Activated CD4-positive, alpha-beta T cell treated with anti-CD3 and anti-CD28 coated beads, Interleukin-2, amount 50 U/mL, for 24 hours (primary cell): ENCODE measurements at regions not wholly inside any gene's neighbourhood (a gene's known extent, or its start where the extent isn't known, plus 50 kb on each side); places are given as distances from the start of the nearest gene placed in this dataset.
"Not testable (repeated sequence)": the region's sequence is repeated elsewhere in the genome, so short reads cannot be mapped to it uniquely, and the experiment has no call there.

ENCODE experiments used
- DNase-seq, 2 donors: peaks; one replicate each; pipeline ENCODE4 v3.0.0-alpha.2; 2020; ENCODE audit warnings: low read depth in 1 of 2, low spot score in 1 of 2

GRCh38 chr6:121904559-121904958, 469.1 kb downstream of the GJA1 start:
- DNase-seq: no peak

DNA sequence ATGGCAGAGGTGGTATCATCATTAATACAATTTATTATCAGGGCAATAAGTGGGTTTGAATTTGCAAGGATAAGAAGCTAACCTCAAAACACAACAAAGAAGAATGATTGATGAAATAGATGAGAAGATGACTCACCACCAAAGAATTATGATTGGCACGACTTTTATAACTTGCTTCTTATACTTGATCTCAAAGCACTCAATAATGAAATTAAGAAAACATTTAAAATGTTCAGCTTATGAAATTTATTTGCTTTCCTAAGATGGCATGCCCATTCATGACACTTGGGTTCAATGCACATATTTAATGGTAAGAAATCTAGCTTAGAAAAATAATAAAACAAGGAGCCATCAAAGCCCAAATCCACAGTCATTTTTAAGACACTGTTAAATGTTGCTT, 477.5 kb downstream of the GJA1 start:
- DNase-seq: no peak

GRCh38 chr6:121917263-121917829, 481.9 kb downstream of the GJA1 start:
- DNase-seq: no peak

GRCh38 chr6:121917834-121918559, 481.5 kb upstream of the HSF2 start:
- no peak for DNase-seq

DNA sequence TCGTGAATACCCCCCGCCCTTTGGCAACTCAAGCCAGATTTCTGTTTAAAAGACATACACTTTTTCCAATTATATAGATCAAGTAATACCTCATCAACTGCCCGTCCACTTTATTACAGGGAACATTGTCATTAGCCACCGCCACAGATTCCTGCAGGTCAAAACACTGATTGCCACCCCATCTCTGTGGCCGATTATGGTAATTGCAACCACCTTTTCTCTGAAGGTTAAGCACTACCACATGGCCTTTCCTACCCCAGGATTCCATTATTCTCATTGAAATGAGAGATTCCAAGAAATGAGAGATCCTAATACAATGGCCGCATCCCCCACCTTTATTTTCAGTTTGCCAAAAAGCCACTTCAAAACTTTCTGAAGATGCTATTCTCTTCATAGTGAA, 478.8 kb upstream of the HSF2 start:
- DNase-seq: no peak

GRCh38 chr6:121925024-121925423, 474.4 kb upstream of the HSF2 start:
- DNase-seq: no peak

DNA sequence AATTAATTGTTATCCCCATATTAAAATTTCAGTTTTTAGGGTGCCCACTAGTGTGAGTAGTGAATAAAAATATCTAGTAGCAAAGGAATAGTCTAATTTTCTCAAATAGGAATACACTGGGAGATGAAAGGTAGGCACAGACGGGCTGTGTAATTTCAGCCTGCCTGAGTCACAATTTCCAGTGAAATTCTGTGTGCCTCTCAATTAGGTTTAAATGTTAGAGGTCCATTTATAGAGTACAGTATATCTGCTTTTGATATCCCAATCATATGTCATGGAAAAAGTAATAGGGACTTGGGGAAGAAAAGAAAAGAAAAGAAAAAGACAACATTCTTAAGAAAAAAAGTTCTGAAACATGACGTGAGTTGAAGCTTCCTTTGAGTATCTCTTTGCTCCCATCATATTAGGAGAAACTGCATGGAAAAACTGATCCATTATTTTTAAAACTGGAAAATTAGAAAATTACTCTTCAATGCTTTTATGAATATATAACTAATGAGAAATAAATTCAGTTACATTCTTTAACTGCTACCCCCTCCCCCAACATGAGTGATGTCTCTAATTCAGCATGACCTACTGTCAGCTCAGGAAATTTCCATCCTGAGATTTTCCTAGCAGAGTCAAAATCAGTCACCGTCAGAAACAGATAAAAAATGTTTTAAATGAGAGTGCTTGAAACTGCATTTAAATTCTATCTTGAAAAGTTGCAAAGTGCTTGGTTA, 473.8 kb upstream of the HSF2 start:
- no peak for DNase-seq

DNA sequence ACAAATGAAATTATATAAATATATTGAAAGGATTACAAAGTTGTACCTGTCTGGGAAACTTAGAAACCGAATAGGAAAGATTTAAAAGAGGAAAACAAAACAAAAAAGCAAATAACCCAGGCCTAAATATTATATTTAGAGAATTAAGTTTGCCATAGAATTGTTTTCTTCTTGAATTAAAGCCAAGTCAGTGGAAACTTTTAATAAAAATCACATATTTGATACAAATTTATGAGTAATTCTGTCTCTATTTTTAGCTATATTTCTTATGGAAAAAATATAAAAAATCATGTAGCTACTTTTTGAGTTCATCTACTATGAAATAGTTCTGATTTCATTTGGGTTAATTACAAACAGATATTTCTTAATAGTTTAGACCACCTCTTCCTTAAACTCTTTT, 470.2 kb upstream of the HSF2 start:
- no peak for DNase-seq

- DNase-seq: no peak
Measured at GRCh38 chr6:121932076-121932991, 467.1 kb upstream of the HSF2 start.

- DNase-seq: no peak
Measured at GRCh38 chr6:121934451-121934850, 465.0 kb upstream of the HSF2 start.

DNA sequence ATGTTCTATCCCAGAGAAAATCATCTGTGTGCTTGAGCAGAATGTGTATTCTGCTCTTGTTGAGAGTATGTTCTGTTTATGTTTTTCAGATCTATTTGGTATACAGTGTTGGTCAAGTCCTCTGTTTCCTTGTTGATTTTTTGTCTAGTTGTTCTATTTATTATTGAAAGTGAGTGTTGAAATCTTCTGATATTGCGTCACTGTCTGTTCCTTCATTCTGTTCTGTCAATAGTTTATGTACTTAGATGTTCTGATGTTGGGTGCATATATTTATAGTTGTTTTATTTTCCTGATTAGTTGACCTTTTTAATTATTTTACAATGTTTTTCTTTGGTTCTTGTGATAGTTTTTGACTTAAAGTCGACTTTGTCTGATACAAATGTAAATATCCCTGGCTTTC, 458.7 kb upstream of the HSF2 start:
- no peak for DNase-seq

- DNase-seq: no peak
Measured at GRCh38 chr6:121944354-121944753, 455.1 kb upstream of the HSF2 start.

- no peak for DNase-seq
Measured at GRCh38 chr6:121951123-121951522, 448.3 kb upstream of the HSF2 start.

DNA sequence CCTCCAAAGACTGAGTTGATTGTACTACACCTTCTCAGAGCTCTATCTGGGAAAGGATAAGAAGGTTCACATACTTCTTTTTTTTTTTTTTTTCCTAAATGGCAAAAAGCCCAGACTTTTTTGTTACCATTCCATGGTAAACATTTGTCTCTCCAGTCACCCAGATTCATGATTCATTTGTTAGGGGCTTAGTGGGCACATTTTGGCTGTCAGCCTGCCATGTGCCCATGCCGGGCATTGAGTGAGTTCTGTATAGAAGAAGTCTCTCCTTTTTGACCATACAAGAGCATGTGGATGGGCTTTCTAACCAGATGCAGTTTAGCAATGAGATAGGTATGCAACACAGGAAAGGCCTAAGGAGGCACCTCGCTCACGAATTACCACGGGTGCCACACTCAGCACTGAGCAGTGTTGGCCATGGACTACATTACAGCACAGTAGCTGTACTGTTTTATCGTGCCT, 447.5 kb upstream of the HSF2 start:
- no peak for DNase-seq

DNA sequence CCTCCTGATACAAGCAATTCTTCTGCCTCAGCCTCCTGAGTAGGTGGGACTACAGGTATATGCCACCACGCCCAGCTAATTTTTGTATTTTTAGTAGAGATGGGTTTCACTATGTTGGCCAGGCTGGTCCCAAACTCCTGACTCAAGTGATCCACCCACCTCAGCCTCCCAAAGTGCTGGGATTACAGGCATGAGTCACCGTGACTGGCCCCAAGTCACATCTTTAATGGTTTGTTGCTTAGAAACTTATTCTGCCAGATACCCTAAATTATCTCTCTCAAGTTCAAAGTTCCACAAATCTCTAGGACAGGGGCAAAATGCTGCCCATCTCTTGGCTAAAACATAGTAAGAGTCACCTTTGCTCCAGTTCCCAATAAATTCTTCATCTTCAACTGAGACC, 444.1 kb upstream of the HSF2 start:
- not testable (repeated sequence) for DNase-seq

DNA sequence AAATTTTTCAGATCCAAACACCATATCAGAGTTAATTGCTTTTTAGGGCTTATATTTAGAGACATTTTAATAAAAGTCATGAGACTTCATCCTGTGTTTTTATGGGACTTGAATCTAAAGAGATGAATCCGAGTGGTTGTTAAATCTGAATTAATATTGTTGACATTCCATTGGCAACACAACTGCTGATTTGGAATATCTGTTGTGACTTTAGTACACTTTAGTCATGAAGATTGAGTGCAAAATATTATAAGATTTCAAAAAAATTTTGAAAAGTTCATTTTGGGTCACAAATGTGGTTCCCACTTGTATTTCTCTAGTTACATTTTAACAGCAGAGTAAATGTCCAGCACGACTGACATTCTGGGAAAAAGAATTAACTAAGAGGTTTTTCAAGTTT, 442.7 kb upstream of the HSF2 start:
- DNase-seq: no peak

DNA sequence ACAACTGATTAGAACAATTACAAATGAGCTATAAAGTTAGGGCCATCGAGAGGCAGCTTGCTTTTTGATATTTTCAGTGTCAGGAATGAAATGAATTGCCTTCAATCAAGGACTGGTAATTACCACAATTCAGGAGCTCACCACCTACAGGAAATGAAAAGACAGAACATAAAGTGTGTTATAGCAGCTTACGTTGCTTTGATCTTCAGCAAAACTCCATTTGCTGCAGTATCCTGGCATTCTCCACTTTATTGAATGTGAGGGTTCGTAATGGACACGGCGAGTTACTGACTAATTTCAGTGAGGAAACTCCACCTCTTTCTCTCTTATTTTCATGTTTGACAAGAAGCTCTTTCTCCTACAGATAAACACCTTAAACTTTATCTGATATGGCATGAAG, 440.0 kb upstream of the HSF2 start:
- DNase-seq: no peak

DNA sequence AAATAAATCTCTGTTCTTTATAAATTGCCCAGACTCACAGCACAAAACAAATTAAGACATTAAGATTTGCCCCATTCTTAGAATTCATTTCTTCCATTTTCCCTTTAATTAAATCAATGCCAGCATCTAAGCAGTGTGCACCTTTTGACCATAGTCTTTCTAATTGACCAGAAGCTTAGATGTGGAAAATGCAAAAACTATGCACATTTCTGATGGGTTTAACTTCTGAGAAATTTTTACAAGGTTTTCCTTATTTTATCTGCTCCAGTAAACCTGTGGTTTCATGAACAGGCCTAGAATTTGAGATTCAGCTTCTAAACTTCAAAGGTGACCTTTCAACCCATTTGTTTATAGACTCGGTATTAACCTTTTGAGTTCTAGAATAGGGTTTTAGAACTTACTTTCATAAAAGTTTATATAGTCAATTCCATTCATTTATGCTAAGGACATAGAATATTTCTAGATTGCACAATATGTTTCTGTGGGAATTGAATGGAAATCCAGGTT, 437.8 kb upstream of the HSF2 start:
- DNase-seq: no peak

DNA sequence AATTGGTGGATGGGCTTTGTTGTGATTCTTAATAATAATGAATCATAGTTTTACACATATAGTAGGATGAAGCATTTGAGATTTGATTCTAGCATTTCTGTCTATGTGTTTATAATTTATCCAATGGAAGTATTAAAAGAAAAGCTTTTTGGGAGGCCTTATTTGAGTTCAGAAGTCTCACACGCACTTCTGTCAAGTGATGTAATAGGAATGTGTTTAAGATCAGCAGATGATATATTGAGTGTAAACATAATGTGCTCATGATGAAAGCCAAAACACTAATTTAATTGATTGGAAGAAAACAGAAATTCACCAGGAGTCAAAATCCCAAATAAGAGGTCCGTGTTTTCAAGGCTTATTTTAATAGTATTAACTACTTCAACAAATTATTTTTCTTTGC, 435.6 kb upstream of the HSF2 start:
- no peak for DNase-seq

DNA sequence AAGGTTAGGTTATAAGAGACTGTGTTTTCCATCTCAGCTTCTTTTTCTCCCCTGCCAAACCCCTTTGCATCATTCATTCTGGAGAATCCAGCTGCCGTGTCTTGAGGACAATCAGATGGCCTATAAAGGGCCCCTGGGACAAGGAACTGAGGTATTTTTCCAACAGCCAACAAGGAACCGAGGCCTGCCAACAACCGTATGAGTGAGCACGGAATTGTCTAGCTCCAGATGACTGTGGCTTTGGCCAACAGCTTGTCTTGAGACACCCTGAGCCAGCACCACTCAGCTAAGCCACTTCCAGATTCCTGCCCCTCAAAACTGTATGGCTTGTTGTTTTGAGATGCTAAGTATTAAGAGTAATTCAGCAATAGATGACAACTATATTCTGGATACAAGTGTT, 433.7 kb upstream of the HSF2 start:
- no peak for DNase-seq

- DNase-seq: no peak
Measured at GRCh38 chr6:121967631-121968030, 431.8 kb upstream of the HSF2 start.
